ENCODE measurements at regions not wholly inside any gene's neighbourhood (a gene's known extent, or its start where the extent isn't known, plus 50 kb on each side); places are given as distances from the start of the nearest gene placed in this dataset.

- TF ChIP-seq CTCF (IDR thresholded peaks at IDR 0.05) (no peak), POLR2A (IDR thresholded peaks at IDR 0.05) (no peak), POLR2AphosphoS5 (IDR thresholded peaks at IDR 0.05; ENCODE audit: insufficient read depth in 1 of 2, low read depth in 1 of 2) (no peak)
Observed at GRCh38 chr5:97267767-97268166, 84.7 kb upstream of the RIOK2 start.
